CD4-positive, alpha-beta T cell treated with Interleukin-21 for 1 hour (primary cell): ENCODE measurements at regions not wholly inside any gene's neighbourhood (a gene's known extent, or its start where the extent isn't known, plus 50 kb on each side); places are given as distances from the start of the nearest gene placed in this dataset.
"Not testable (repeated sequence)": the region's sequence is repeated elsewhere in the genome, so short reads cannot be mapped to it uniquely, and the experiment has no call there.

Experiments
- DNase-seq: peaks from one replicate; pipeline ENCODE4 v3.0.0-alpha.2; 2020

DNA sequence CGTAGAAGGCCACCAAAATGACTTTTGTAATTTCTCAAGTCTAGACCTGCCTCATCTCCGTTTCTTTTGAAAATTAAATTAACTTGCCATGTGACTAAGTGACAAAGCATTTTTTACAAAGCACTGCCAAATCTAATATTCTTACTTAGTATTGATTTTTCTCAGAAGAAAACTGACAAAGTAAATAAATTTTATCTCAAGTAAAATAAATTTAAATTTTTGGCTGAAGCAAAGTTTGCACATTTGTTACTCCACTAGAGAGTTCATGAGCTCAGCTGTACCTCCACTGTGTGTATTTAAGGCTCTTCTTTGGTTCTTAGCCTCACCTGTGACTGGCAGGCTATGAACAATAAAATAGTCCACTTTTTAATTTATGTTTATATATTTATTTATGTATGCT lies 441.1 kb upstream of the PCDH10 start:
- DNase-seq, result no peak

DNA sequence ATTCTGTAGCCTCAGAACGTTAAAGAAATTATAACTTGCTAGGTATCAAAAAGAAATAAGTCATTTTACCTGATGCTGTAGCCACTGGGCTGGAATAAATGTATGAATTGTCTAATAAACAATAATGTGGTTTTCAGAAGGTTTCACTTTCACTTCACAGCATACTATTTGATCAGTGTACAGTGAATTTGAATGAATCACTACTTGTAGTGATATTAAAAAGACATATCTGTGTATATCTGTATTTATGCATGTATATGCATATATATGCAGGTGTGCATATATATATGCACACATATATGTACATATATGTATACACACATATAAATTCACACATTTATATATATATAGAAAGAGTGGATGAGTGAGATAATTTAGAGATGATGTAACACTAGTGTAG lies 440.0 kb upstream of the PCDH10 start:
- DNase-seq, result no peak

DNA sequence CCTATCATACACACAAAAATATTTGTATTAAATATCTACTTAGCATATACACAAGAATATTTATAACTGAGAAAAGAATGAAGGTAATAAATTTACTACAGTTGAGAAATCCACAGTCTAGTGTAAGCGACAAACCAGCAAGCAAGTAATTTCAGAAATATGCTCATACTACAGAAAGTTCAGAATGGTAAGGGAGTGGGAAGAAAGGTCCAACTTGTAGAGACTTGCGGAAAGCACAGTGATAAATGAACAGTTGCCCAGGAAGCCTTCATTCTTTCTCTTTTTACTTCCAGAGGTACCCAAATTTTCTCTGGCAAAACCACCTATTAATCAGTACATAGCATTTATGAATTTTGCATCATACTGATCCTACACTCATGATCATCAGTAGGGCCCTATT lies 438.1 kb upstream of the PCDH10 start:
- DNase-seq, result no peak

DNA sequence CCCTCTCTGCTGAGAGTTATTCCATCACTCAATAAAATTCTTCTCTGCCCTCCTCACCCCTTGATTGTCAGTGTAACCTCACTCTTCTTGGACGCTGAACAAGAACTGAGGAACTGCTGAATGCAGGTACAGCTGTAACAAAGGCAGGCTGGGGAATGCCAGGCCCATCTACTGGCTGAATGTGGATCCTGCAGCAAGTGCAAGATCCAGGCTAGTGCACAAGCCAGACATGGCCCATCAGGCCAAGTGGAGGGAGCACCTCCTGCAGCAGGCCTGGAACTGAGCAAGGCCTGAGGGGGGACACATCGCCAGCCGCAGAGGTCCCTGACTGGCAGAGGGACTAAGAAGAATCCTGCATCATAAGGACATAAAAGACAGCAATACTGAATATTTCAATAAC lies 411.8 kb upstream of the PCDH10 start:
- DNase-seq, result no peak

DNA sequence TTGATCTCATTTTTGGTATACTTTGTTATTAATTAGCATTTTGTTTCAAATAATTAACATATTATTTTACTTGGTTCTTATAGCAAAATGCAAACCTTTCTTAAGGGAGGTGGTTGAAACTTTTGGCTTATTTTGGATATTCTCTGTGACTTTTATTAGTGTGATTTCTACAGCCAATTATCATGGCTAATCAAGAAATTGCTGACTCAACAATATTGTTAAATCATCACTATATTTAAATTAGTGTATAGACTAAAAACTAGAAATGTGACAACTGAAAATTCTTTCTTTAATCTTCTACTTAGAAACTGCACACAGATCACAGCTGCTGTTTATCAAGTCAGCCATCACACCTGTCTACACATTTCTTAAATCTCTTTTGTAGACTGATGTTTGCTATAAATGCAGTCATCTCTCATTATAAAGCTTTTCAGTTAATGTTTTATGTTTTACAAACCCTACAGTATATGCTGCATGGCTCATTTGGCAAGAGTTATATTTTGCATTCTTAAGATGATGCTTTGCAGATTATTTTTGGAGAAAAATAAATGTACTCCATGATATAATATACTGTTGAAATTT lies 389.8 kb upstream of the PCDH10 start:
- DNase-seq, result no peak

DNA sequence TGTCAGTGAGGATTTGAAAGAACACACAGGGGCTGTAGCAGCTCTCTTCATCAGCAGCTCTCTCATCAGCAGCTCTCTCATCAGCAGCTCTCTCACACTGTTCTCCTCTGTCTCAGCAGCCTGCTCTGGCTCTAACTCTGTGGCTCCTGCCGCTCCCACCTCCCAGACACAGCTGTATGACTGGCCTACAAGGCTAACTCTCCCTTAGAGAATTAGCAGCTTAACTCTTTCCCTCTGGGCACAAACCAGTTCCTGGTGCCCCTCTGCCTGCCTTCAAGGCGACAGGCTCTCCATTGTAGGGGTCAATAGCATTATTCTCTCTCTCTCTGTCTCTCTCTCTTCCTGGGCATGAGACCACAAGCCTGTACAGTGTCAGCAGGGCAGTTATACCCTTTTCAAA lies 385.6 kb upstream of the PCDH10 start:
- no peak for DNase-seq

DNA sequence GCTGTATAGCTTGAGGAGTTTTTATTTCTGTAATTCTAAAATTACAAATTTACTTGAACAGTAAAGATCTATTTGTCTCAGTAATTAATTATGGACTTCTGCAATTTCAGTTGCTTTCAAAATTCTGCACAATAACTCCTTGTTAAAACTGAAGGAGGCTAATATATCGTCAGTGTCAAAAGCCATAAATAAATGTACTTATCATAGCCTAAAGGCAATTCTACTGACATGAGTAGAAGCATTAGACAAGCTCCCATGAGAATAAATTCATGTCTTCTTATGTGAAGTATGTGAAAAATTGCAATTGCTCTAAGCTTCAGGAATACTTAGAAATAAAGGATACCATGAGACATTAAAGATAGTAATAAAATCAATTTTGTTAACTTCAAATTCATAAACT lies 381.2 kb upstream of the PCDH10 start:
- DNase-seq, result no peak

DNA sequence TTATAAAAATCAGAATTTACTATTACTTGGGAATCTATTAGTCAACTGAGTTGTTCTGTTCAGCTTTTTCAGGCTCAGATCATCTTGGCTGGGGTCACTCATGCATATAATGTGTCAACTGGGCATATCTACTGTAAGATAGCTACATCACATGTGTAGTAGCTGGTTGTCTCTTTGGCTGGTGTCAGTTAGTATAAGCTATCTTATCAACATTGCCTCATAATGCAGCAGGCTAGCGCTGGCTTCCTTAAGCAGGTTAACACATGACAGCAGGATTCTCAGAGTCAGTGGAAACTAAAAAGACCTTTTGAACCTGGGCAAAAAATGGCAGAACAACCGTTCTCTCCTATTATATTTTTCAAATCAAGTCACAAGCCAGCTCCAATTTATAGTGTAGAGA lies 378.3 kb upstream of the PCDH10 start:
- no peak for DNase-seq

DNA sequence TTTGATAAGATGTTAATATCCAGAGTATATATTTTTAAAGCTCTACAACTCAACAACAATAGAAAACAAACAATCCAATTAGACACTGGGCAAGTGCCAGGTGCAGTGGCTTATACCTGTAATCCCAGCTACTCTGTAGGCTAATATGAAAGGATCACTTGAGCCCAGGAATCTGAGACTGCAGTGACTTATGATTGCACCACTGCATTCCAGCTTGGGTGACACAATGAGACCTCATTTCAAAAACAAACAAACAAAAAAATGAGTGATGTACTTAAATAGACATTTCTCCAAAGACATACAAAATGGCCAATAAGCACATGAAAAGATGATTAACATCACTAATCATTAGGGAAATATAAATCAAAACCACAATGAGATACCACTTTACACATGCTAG lies 356.8 kb upstream of the PCDH10 start:
- no peak for DNase-seq

DNA sequence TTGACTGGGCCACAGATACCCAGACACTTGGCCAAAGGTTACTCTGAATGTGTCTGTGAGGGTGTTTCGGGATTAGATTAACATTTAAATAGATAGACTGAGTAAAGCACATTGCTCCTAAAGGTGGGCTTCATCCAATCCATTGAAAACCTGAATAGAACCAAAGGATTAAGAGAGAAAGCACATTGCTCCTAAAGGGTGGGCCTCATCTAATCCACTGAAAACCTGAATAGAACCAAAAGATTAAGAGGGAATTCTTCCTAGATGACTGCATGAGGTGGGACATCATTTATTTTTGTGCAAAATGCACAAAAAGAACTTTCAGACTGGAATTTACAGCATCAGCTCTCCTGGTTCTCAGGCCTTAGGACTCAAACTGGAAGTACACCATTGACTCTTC lies 351.2 kb upstream of the PCDH10 start:
- DNase-seq, result no peak

DNA sequence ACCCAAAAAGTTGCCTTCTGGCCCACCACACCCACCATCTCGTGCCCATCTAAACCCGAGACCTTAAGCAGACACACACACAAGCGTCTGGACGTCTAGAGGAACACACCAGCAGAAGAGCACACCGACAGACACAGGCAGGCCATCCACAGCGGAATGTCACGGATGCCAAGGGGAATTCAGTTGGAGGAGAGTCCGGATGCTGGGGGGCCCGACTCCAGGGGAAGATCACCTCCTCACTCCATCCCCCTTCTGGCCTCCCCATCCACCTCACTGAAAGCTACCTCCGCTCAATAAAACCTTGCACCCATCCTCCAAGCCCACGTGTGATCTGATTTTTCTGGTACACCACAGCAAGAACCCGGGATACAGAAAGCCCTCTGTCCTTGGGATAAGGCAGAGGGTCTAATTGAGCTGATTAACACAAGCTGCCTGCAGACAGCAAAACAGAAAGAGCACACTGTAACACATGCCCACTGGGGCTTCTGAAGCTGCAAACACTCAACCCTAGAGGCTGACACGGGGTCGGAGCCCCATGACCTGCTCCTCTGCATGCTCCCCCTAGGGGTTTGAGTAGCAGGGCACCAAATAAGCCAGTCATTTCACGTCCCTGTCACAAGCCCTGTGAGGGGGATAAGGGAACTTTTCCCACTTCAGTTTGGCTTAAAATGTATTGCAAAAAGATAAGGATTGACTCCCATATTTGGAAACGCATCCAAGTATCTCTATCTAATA lies 339.6 kb upstream of the PCDH10 start:
- DNase-seq, result no peak

DNA sequence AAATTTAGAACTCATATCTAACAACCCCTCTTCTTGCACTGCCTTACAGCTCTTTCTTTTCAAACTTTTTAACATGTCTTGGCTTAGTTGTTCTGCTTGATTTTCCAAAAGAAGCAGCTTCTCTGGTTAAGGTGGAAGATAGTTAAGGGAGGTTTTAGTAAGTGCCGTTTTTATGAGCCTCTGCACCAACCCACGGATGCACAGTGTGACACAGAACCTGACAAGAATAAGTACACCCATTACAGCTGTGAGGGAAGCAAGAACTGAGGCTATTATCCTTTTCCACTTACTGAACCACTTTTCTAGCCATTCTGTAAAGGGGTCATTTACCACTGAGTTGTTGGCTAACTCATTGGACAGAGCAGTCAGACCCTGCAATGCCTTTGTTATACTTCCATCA lies 336.0 kb upstream of the PCDH10 start:
- DNase-seq, result not testable (repeated sequence)

DNA sequence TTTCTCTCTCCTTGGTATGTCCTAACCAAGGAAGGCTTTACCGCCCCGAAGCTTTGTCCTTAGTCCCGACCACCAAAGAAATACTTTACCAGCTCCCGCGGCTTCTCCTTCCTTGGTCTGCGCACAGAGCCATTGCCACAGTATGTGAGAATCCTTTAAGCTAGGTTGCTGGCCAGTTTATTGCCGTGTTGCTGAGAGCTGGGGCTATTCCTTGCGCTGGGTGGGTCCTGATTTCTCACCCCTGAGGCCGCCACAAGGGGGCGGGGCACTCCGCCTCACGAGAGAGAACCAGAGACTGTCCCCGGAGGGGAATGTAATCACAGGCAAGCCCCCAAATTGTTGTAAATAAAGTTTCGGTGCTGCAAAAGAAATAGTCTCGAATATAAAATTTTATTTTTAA lies 331.0 kb upstream of the PCDH10 start:
- no peak for DNase-seq

DNA sequence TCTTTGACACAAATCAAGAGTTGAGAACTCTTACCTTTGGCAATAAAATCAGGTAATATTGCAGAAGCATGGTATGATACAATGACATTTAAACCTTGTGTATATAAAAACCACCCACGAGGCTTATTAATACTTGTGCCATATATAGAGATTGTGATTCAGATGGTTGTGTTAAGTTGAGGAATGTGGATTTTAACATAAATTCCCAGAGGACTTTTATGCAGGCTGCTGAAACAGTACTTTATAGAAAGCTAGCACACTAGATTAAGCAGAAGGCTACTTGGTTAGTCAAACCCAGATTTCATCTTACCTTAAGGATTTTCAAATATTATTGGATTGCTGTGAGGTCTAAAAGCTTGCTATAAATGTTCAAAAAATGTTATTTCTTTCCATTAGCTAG lies 325.7 kb upstream of the PCDH10 start:
- no peak for DNase-seq

DNA sequence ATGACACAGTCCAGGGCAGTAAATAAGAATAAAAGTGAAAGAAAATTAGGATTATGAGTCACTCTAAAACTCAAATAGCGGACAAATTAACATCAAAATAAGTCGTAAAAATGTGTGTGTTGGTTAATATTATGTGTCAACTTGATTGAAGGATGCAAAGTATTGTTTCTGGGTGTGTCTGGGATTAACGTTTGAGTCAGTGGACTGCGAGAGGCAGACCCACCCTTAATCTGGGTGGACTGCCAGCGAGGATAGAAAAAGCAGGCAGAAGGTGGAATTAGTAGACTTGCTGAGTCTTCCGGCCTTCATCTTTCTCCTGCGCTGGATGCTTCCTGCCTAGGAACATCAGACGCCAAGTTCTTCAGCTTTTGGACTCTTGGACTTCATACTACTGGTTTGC lies 324.3 kb upstream of the PCDH10 start:
- DNase-seq, result no peak

DNA sequence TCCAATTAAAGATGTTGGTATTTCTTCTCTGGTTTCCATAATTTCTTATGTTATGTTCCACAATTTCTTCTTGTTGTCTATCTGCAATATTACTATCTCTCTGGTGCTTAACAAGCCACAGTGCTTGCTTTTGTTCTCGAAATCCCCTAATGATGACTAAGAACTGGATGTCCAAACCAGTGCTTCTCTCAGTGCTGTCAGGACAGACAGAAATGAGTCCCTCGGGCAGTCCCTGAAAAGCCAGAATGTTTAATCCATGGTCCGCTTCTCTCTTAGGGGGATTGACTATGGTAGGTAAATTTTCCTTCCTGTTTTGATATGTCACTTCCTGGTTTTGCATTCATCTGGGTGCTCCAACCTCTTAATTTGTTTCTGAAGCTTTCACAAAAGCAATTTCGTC lies 321.6 kb upstream of the PCDH10 start:
- DNase-seq, result no peak

DNA sequence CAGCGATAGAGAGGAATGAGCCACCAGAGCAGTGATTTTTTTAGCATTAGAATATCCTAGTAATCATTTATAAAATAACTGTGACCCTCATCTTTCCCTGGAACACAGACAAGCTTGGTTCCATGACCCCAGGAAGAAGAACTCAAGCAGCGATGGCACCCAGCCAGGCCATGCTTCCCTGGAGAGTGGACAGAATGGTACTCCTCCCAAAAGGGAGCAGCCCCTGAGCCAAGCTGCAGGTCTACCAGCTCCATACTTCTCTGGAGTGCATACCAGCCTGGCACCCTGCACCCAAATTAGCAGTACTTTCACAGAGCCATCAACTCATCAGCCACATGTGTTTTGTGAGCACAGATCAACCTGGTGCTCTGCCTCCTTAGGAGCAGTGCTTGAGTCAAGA lies 310.9 kb upstream of the PCDH10 start:
- DNase-seq, result no peak

DNA sequence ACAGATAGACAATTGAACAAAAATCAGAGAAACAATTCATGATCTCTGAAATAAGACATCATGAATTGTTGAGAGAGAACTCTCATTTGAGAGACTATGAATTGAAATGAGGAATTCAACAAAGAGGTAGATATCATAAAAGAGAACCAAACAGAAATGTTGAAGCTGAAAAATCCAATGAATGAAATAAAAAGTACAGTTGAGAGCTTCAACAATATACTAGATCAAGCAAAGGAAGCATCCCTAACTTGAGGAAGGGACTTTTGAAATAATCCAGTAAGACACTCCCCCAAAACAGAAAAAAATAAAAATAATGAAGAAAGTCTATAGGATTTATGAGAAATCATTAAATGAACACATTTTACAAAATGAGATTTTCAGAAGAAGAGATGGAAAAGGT lies 310.0 kb upstream of the PCDH10 start:
- no peak for DNase-seq

DNA sequence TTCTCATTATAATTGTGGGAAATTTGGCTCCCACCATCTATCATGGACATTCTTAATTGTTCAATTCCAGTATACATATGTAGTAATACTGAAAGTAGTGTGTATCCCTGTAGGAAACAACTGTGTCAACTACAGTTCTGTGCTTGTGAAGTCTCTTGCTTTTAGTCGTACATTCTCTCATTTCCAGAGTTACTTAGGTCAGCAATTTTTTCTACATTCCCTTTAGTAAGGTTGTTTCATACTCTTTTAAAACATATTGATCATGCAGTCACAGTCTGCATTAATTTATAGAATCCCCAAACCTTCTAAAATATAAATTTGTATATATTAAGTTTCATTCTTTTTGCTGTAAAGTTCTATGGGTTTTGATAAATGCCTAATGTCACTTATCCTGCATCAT lies 289.2 kb upstream of the PCDH10 start:
- no peak for DNase-seq

DNA sequence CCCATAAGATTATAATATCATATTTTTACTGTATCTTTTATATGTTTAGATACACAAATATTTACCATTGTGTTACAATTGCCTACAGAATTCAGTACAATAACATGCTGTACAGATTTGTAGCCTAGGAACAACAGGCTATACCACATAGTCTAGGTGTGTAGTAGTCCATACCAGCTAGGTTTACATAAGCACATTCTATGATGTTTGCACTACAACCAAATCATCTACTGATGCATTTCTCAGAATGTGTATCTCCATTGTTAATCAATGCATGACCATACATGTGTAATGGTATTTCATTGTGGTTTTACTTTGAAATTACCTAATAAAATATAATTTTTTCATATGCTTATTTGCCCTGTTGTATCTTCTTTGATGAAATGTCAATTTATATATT lies 288.1 kb upstream of the PCDH10 start:
- DNase-seq, result no peak

DNA sequence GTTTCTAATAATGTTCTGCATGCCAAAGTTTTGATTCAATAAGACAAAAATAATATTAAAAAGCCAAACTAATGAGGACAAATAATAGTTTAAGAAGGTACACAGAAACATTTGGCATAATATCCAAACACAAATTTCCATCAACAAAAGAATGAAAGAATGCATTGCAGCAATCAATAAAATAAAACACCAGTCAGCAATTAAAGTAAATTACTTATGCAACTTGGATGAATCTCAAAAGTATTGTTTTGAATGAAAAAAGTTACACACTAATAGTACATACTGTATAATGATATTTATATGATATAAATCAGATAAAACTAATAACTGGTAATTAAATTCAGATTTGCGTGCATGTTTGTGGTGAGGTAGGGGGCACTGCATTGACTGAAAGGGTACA lies 285.5 kb upstream of the PCDH10 start:
- no peak for DNase-seq

DNA sequence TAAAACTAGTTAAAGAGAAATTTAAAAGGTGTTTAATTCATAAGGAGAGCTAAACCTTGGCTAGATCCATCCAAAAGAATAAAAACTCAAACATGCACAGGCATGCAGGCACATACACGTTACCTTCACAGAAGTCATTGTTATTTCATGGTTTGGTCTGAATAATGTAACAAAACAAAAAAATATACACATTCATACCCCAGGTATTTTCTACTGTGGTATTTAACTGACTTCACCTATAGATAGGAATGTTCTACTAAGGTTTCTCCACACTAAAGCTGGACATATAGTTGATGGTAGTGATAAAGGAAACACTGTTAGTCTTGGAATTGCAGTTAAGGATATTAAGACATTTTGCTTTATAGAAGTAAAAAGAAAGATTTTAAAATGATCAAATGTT lies 283.6 kb upstream of the PCDH10 start:
- DNase-seq, result no peak

DNA sequence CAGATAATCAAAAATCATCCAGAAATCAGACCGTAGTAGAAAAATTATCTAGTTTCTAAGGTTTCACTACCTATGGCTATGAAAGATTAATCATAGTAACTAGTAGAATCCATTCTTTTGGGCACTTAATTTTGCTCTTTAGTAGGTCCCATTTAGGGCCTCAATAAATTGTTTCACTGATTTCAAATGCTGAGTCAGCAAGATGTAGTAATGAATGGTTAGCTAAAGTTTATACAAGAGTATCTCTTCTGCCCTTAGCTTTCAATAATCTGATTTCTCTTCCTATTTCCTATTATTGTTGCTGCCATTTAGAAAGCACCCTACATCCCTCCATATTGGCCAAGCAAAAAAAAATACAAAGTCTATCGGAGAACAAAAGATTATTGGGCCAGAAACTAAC lies 283.2 kb upstream of the PCDH10 start:
- DNase-seq, result no peak

DNA sequence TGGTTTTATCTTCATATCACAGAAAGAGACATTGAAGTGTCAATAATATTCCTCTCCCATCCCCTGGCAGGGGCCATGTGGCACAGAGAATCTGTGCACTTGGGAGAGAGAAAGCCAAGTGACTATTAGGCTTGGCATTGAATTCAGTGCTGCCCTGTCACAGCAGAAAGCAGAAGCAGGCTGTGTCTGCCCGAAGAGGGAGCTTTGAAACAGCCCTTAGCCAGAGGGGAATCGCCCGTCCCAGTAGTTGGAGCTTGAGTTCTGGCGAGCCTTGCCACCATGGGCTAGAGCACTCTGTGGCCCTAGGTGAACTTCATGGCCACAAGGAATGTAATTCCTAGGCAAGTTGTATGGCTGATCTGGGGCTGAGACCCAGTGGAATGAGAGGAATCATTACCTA lies 282.5 kb upstream of the PCDH10 start:
- DNase-seq, result no peak

DNA sequence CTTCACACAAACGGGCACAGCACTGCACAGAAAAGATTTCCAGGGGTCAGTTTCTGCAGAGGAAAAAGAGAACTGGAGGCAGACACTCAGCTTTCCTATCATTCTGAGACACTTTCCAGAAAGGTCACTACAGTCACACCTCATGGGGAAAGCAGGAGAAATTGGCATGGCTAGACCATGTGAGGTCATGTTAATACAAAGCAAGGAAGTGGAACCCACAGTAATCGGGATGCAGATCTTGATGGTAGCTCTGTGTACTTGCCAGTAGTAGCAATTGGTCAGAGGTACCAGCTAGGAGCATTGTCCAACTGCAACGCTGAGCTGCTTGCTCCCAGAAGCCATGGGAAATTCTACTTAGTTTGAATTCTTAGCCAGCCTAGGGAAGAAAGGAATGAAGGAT lies 255.3 kb upstream of the PCDH10 start:
- DNase-seq, result no peak
